ENCODE measurements at regions not wholly inside any gene's neighbourhood (a gene's known extent, or its start where the extent isn't known, plus 50 kb on each side); places are given as distances from the start of the nearest gene placed in this dataset.

GRCh38 chr4:19693936-19694570 lies 557.7 kb upstream of the SLIT2 start:
- Histone ChIP-seq H3K9ac (ENCODE audit: low read length) (no peak overlapping the region), H3K9me3 (ENCODE audit: control insufficient read depth, low read depth, low read length) (no peaks in the 10 kb centered on the region), H3K27me3 (ENCODE audit: control insufficient read depth, insufficient read depth, low read length) (no peaks in the 10 kb centered on the region)

GRCh38 chr4:19689511-19689910 lies 562.2 kb upstream of the SLIT2 start:
- H3K9ac ChIP-seq (ENCODE audit: low read length): no peak overlapping the region
- H3K36me3 ChIP-seq (ENCODE audit: control insufficient read depth, low read depth, low read length): no peaks in the 10 kb centered on the region
- H3K27ac ChIP-seq (ENCODE audit: low read length): no peak overlapping the region
- no peak overlapping the region for H3K4me3 ChIP-seq (ENCODE audit: low read length)
- H3K9me3 ChIP-seq (ENCODE audit: control insufficient read depth, low read depth, low read length): no peaks in the 10 kb centered on the region
- H3K4me1 ChIP-seq (ENCODE audit: control insufficient read depth, low read depth, low read length): no peaks in the 10 kb centered on the region
- no peaks in the 10 kb centered on the region for H3K27me3 ChIP-seq (ENCODE audit: control insufficient read depth, insufficient read depth, low read length)

More at GRCh38 chr4:19693936-19694570, 557.7 kb upstream of the SLIT2 start:
- H3K27ac ChIP-seq (ENCODE audit: low read length): no peak overlapping the region
- H3K4me1 ChIP-seq (ENCODE audit: control insufficient read depth, low read depth, low read length): no peaks in the 10 kb centered on the region
- no peak overlapping the region for H3K4me3 ChIP-seq (ENCODE audit: low read length)
- no peaks in the 10 kb centered on the region for H3K36me3 ChIP-seq (ENCODE audit: control insufficient read depth, low read depth, low read length)

GRCh38 chr4:19686456-19686855 lies 565.2 kb upstream of the SLIT2 start:
- Histone ChIP-seq H3K36me3 (ENCODE audit: control insufficient read depth, low read depth, low read length) (no peaks in the 10 kb centered on the region), H3K9ac (ENCODE audit: low read length) (no peak overlapping the region), H3K27ac (ENCODE audit: low read length) (no peak overlapping the region), H3K4me1 (ENCODE audit: control insufficient read depth, low read depth, low read length) (no peaks in the 10 kb centered on the region), H3K4me3 (ENCODE audit: low read length) (no peak overlapping the region), H3K9me3 (ENCODE audit: control insufficient read depth, low read depth, low read length) (no peaks in the 10 kb centered on the region), H3K27me3 (ENCODE audit: control insufficient read depth, insufficient read depth, low read length) (no peaks in the 10 kb centered on the region)

- Histone ChIP-seq H3K27me3 (ENCODE audit: control insufficient read depth, insufficient read depth, low read length) (no peaks in the 10 kb centered on the region), H3K4me1 (ENCODE audit: control insufficient read depth, low read depth, low read length) (no peaks in the 10 kb centered on the region), H3K9ac (ENCODE audit: low read length) (no peak overlapping the region), H3K4me3 (ENCODE audit: low read length) (no peak overlapping the region), H3K27ac (ENCODE audit: low read length) (no peak overlapping the region), H3K9me3 (ENCODE audit: control insufficient read depth, low read depth, low read length) (no peaks in the 10 kb centered on the region), H3K36me3 (ENCODE audit: control insufficient read depth, low read depth, low read length) (no peaks in the 10 kb centered on the region)
Observed at GRCh38 chr4:19684084-19684483, 567.6 kb upstream of the SLIT2 start.

GRCh38 chr4:19683426-19683825 lies 568.3 kb upstream of the SLIT2 start:
- Histone ChIP-seq H3K27me3 (ENCODE audit: control insufficient read depth, insufficient read depth, low read length) (no peaks in the 10 kb centered on the region), H3K4me3 (ENCODE audit: low read length) (no peak overlapping the region)

GRCh38 chr4:19677211-19677610 lies 574.5 kb upstream of the SLIT2 start:
- H3K9ac ChIP-seq (ENCODE audit: low read length): no peak overlapping the region
- no peaks in the 10 kb centered on the region for H3K27me3 ChIP-seq (ENCODE audit: control insufficient read depth, insufficient read depth, low read length)
- no peaks in the 10 kb centered on the region for H3K9me3 ChIP-seq (ENCODE audit: control insufficient read depth, low read depth, low read length)
- no peak overlapping the region for H3K4me3 ChIP-seq (ENCODE audit: low read length)
- H3K27ac ChIP-seq (ENCODE audit: low read length): no peak overlapping the region
- H3K36me3 ChIP-seq (ENCODE audit: control insufficient read depth, low read depth, low read length): no peaks in the 10 kb centered on the region
- H3K4me1 ChIP-seq (ENCODE audit: control insufficient read depth, low read depth, low read length): no peaks in the 10 kb centered on the region

More at GRCh38 chr4:19683426-19683825, 568.3 kb upstream of the SLIT2 start:
- no peaks in the 10 kb centered on the region for H3K9me3 ChIP-seq (ENCODE audit: control insufficient read depth, low read depth, low read length)
- no peaks in the 10 kb centered on the region for H3K4me1 ChIP-seq (ENCODE audit: control insufficient read depth, low read depth, low read length)
- H3K36me3 ChIP-seq (ENCODE audit: control insufficient read depth, low read depth, low read length): no peaks in the 10 kb centered on the region
- no peak overlapping the region for H3K27ac ChIP-seq (ENCODE audit: low read length)
- no peak overlapping the region for H3K9ac ChIP-seq (ENCODE audit: low read length)

- Histone ChIP-seq H3K9ac (ENCODE audit: low read length) (no peak overlapping the region), H3K4me3 (ENCODE audit: low read length) (no peak overlapping the region), H3K9me3 (ENCODE audit: control insufficient read depth, low read depth, low read length) (no peaks in the 10 kb centered on the region), H3K36me3 (ENCODE audit: control insufficient read depth, low read depth, low read length) (no peaks in the 10 kb centered on the region), H3K4me1 (ENCODE audit: control insufficient read depth, low read depth, low read length) (no peaks in the 10 kb centered on the region), H3K27ac (ENCODE audit: low read length) (no peak overlapping the region), H3K27me3 (ENCODE audit: control insufficient read depth, insufficient read depth, low read length) (no peaks in the 10 kb centered on the region)
Observed at GRCh38 chr4:19675172-19675811, 576.4 kb upstream of the SLIT2 start.

- H3K36me3 ChIP-seq (ENCODE audit: control insufficient read depth, low read depth, low read length): no peaks in the 10 kb centered on the region
- no peaks in the 10 kb centered on the region for H3K27me3 ChIP-seq (ENCODE audit: control insufficient read depth, insufficient read depth, low read length)
- no peak overlapping the region for H3K9ac ChIP-seq (ENCODE audit: low read length)
- no peaks in the 10 kb centered on the region for H3K9me3 ChIP-seq (ENCODE audit: control insufficient read depth, low read depth, low read length)
- no peaks in the 10 kb centered on the region for H3K4me1 ChIP-seq (ENCODE audit: control insufficient read depth, low read depth, low read length)
- no peak overlapping the region for H3K27ac ChIP-seq (ENCODE audit: low read length)
- H3K4me3 ChIP-seq (ENCODE audit: low read length): no peak overlapping the region
Observed at GRCh38 chr4:19659101-19659500, 592.6 kb upstream of the SLIT2 start.

GRCh38 chr4:19657856-19658255 lies 593.8 kb upstream of the SLIT2 start:
- no peak overlapping the region for H3K4me3 ChIP-seq (ENCODE audit: low read length)
- H3K36me3 ChIP-seq (ENCODE audit: control insufficient read depth, low read depth, low read length): no peaks in the 10 kb centered on the region
- no peaks in the 10 kb centered on the region for H3K27me3 ChIP-seq (ENCODE audit: control insufficient read depth, insufficient read depth, low read length)
- H3K27ac ChIP-seq (ENCODE audit: low read length): no peak overlapping the region
- no peaks in the 10 kb centered on the region for H3K9me3 ChIP-seq (ENCODE audit: control insufficient read depth, low read depth, low read length)
- H3K4me1 ChIP-seq (ENCODE audit: control insufficient read depth, low read depth, low read length): no peaks in the 10 kb centered on the region
- no peak overlapping the region for H3K9ac ChIP-seq (ENCODE audit: low read length)

GRCh38 chr4:19655666-19656065 lies 596.0 kb upstream of the SLIT2 start:
- Histone ChIP-seq H3K4me1 (ENCODE audit: control insufficient read depth, low read depth, low read length) (no peaks in the 10 kb centered on the region), H3K9me3 (ENCODE audit: control insufficient read depth, low read depth, low read length) (no peaks in the 10 kb centered on the region), H3K36me3 (ENCODE audit: control insufficient read depth, low read depth, low read length) (no peaks in the 10 kb centered on the region), H3K27ac (ENCODE audit: low read length) (no peak overlapping the region), H3K4me3 (ENCODE audit: low read length) (no peak overlapping the region), H3K9ac (ENCODE audit: low read length) (no peak overlapping the region), H3K27me3 (ENCODE audit: control insufficient read depth, insufficient read depth, low read length) (no peaks in the 10 kb centered on the region)

GRCh38 chr4:19650903-19651864 lies 600.5 kb upstream of the SLIT2 start:
- Histone ChIP-seq H3K4me3 (ENCODE audit: low read length) (no peak overlapping the region), H3K27me3 (ENCODE audit: control insufficient read depth, insufficient read depth, low read length) (no peaks in the 10 kb centered on the region), H3K36me3 (ENCODE audit: control insufficient read depth, low read depth, low read length) (no peaks in the 10 kb centered on the region), H3K4me1 (ENCODE audit: control insufficient read depth, low read depth, low read length) (no peaks in the 10 kb centered on the region), H3K27ac (ENCODE audit: low read length) (no peak overlapping the region), H3K9me3 (ENCODE audit: control insufficient read depth, low read depth, low read length) (no peaks in the 10 kb centered on the region), H3K9ac (ENCODE audit: low read length) (no peak overlapping the region)

Data from iPS-18a (cell line).